Fibroblast of skin of right biceps (primary cell): ENCODE measurements at regions not wholly inside any gene's neighbourhood (a gene's known extent, or its start where the extent isn't known, plus 50 kb on each side); places are given as distances from the start of the nearest gene placed in this dataset.

Experiments used
- DNase-seq: peaks from one replicate; pipeline ENCODE4 v3.0.0-alpha.2; 2013

DNA sequence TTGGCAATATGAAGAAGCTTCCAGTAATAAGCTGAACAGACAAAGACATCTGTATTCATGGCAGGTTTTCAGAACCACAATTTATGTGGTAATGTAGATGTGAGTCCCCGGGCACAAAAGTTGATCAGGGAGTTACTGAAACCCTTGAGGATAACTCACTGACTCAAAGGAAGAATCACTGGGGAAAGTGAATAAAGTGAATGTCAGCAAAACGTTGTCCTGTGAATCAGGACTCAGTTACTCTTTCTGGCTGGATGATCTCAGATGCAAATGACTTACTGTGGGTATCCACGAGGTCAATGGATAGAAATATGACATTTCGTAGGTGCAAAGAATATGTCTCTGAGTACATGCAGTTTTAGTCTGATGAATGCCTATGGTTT lies 172.8 kb upstream of the CTBP2 start:
- DNase-seq, result peak; percentile 49

DNA sequence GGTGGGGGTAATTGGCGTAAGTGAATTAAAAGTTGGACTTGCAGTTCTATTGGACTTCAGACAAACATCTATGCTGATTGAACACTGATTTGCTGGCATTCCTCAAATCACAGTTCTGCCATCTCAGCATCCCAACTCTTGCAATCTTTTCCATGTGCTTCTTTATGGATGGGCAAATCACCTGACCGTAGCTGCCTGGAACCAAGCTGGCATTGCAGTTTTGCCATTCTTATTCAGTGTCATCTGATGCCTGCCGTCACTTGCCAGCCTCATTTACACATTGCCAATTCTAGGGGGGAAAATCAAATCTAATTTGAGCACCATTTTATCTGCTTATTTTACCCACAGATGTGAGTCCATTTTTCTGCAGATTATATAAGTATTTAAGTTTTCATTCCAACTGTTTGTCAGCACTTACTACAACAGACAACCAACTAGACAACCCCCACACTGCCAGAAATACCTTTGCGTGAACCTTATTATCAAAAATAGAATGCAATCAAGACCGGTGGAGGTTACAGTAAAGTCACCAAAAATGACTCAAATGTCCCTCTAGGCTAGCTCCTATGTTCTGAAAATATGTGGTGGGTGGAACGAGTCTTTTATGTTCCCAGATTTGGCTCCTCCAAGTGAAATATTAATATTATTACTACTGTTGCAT lies 172.3 kb upstream of the CTBP2 start:
- DNase-seq, result no peak

DNA sequence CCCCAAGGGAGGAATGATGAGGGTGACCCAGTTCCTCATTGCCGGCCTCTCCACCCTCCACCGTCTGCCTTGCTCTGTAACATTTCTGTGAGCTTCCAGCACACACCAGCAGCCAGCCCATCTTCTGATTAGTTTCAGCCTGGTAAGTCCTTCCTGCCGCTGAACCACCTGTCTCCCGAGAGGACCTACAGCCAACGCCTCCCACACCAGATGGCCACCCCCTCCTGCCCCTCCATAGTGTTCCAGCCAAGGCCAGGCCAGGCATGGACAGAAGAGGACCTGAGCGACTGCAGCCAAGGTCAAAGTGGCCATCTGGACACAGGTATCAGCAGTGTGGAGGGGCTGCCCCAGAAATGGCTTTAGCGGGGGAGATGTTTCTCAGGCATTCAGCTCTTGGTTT lies 170.7 kb upstream of the CTBP2 start:
- no peak for DNase-seq

DNA sequence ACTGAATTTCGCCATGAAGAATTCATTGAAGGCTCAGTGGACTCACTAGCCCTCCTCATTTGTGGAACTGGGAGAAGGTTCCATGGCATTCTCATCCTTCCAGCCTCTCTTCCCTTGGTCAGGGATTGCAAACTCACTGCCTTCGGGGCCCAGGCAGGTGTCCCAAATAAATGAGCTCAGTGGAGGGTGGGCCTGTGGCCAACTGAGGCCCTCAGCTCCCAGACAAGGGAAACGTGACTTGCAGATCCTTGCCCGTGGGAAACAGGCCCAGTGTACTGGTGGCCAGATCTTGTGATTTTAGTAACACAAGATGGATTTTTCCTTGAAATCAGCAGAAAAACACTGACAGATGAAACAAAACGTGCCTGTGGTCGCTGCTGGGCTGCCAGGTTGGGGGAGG lies 168.7 kb upstream of the CTBP2 start:
- no peak for DNase-seq

DNA sequence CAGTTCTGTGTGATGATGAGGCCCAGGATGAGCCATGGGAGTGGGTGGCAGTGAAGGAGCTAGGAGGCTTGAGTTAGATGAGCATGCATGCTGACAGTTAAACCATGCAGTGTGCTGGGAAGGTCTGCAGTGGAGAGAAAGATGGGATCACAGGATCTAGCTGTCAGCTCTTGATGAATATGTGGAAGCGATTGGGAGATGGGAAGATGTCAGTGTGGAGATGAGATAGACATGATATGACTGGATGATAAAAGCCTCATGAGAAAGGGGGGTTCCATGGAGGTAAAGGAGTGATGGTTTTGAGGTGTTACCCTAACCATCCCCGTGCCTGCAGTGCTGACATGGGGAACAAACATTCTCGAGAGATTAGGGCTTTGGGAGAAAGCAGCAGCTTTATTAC lies 165.0 kb upstream of the CTBP2 start:
- no peak for DNase-seq

DNA sequence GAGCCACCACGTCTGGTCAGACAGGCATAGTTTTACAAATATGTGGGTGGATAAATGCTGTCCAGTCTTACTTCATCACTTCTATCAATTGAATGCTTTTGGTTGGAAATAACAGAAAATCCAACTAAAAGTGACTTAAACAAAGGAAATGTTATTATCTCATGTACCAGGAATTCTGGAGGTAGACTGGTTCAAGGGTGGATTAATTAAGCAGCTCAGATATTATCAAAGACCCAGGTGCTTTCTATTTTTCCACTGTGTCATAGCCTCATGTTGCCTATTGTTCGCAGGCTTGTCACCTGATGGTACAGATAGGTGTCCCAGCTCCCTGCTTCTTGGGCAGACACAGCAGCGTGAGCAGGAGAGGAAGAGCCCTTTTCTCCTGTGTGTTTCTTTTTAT lies 156.1 kb upstream of the CTBP2 start:
- no peak for DNase-seq

DNA sequence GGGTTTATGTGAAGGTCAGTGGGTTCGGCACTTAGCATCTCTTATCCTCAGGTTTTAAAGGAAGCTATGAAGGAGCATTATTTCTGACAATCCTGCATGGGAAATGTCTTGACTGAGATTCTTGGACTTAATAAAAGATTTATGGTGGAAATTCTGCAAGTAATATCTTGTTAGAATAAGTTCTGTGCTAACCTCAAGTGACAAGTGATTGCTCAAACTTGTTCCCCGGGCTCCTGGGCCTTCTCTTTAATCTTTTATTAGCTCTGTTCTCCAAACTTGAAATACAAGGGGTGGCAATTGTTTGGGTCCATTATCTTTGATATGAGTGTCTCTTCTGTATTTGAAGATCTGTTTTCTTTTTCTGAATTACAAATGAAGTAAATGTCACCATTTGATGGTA lies 140.6 kb upstream of the CTBP2 start:
- no peak for DNase-seq

DNA sequence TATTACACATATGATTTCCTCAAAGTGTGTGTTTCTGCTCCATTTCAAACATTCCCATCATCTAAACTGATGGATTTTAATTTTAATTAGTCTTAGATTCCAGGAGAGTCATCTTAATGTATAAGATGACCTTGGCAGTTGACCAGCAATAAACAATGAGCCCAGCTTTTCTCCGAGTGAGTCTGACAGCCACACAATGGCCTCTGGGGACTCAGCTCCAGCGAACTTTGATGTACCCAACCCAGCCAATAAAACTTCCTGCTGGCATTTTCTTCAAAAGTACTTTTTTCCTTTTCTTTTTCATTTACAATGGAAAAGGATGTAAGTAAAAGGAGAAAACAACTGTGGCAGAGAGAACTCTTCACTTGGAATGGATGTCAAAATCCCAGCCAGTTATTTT lies 139.1 kb upstream of the CTBP2 start:
- no peak for DNase-seq

DNA sequence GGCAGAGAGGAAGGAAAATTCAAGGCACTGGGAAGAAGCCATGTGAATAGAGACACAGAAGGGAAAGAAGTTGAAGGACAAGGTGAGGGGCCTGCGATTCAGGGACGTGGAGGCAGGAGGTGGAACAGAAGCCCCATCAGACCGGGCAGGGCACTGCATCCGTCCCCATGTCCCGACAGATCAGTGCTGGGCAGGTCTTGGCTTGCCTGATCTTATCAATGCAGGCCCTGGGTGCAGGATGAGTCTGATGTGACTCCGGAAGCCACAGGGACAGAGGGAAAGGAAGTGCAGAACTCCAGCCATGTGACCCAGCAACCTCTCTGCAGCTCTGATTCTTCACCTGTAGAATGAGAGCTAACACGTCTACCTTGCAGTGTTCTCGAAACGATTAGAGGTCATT lies 136.2 kb upstream of the CTBP2 start:
- DNase-seq, result no peak

DNA sequence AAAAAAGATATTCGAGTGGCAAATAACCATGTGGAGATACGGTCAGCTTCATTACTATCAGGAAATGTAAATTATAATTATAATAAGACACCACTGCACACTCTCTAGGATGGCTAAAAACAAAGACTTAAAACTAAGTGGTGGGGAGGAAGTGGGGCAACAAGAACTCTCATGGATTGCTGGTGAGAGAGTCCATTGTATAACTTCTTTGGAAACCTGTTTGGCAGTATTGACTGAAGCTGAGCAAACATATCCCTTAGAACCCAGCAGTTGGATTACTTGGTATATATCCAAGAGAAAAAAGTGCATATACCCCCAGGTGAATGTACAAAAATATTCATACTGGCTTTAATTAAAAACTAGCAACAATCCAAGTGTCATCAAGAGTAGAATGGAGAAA lies 133.7 kb upstream of the CTBP2 start:
- no peak for DNase-seq

DNA sequence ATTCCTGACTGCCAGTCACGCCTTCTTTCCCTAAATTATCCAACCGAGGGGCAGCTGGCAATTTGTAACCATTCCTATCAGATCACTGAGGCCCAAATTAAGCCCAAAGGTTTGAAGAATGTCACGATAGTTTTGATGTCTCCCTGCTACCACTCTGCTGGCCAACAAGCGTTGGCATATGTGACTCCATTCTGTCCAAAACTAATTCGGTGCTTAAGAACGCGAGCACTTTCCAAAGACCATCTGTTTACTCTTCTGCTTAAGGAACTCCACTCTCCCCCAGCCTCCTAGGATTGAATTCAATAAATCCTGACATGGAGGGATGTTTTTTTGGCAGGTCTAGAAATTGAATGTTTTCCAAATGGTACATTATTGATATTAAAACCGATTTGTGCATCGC lies 131.5 kb upstream of the CTBP2 start:
- no peak for DNase-seq

DNA sequence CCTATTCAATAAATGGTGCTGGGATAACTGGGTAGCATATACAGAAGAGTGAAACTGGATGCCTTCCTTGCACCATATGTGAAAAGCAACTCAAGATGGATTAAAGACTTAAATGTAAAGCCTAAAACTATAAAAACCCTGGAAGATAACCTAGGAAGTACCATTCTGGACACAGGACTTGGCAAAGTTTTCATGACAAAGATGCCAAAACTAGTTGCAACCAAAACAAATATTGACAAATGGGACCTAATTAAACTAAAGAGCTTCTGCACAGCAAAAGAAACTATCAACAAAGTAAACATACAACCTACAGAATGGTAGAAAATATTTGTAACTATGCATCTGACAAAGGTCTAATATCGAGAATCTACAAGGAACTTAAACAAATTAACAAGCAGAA lies 129.1 kb upstream of the CTBP2 start:
- no peak for DNase-seq

DNA sequence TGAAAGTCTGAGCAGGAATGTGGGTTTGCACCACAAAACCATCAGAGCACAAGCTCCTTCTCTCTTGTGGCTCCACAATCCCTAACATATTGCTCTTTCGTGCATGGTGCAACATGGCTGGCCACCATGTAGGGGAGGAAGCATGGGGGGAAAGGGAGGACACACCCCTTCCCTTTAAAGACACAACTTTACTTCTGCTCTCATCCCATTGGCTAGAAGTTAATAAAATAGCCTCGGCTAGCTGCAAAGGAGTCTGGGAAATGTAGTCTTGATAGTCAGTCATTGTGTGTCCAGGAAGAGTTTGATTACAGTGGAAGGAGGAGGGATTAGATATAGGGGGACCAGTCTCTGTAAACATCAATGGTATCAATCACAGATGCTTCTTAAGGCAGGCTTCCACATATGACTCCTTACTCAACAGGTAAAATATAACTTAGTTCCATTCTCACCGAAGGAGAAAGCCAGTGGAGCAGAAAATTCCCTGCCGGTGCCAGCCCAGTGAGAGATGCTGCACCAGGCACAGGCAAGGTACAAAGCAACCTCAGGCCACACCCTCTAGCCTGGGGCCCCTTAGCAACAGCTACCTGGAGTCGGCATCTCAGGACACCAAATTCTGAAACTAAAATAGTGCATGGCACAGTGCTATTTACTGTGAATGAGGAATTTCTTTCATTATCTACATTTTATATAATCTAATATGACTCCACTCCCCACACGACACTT lies 124.7 kb upstream of the CTBP2 start:
- no peak for DNase-seq

DNA sequence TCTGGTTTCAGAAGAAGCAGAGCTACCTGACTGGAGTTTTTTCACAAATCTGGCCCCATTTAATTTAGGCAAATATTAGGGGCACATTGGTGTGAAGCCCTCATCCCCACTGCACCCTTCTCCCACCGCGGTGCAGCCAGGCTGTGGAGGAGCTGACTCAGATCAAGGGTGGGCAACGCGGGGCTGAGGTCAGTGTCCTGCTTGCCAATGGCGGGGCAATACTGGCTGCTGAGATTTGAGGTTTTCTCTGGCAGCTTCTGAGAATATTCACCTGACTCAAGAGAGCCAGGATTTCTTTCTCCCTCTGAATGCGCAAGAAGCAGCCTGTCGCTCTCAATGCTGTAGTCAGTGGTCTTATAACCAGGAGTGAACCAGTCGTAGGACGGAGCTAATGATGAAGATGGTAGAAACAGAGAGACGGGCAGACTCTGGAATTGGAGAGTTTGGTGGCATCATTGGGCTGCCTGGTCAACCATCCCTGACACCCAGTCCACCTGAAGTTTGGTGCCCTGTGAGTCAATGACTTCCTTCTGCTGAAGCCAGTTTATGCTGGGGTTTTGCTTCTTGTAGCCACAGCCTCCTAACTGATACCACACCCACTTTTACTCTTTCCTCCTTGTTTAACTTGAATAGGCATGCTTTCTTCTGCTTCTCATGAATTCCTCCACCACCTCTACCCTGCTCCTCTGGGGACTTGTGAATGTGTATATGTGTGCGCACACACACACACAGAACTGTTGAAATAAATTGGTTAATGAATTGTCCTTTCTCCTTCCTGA lies 123.7 kb upstream of the CTBP2 start:
- DNase-seq, result no peak

DNA sequence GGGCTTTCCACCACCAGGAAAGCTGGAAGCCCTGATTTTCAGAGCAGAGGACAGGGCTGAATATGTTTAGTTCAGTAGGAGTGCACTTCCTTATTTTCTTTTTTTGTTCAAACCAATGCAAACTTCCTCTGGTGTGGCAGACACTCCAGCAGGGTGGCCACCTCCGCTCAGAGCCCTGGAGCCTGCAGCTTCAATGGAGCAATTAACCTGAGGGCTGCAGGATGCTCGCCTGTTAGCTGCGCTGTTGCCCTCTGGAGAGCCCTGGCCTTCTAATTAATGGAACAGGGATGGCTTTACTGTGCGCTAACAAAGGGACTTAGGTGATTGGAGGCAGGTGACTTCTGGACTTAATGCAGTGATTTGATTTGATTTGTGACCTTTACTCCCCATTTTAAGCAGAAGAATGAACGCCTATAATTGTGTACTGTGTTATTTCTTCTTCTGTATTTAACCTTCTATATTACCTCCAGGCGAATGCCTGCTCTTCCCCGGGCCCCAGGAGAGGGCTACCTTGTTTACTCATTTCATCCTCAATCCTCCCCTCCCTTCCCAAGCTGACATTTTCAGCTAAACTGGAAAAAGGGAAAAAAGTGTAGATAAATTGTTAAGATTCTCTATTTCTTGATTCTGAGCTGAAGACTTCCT lies 123.0 kb upstream of the CTBP2 start:
- DNase-seq, result no peak

DNA sequence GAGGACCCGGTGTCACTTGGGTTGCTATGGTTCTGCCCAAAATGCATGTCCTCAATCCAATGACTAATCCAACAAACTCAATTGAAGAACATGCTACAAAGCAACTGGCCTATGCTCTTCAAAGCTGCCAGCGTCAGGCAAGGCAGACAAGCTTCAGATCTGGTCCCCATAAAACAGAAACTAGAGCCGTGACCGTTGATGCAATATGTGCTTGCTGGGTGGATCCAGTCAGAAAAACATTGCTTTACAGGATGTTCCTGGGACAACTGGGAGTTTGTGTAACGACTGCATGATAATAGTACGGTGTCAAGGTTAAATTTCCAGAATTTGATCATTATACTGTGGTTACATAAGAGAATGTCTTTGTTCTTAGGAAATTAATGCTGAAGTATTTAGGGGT lies 120.7 kb upstream of the CTBP2 start:
- DNase-seq, result no peak

DNA sequence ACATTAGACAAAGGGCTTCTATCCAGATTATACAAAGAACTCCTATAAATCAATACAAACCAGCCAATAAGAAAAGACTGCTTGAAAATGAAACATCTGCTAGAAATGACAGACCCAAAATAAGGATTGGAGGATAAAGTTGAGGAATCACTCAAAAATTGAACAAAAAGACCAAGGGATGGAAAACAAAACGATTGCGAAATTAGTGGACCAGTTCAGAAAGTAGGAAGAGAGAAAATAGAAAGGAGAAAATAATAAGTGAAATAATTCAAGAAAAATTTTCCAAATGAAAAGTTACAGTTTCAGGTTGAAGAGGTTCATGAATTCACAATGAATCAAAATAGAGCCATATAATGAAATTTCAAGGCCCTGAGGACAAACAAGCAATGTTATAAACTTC lies 115.8 kb upstream of the CTBP2 start:
- DNase-seq, result no peak

DNA sequence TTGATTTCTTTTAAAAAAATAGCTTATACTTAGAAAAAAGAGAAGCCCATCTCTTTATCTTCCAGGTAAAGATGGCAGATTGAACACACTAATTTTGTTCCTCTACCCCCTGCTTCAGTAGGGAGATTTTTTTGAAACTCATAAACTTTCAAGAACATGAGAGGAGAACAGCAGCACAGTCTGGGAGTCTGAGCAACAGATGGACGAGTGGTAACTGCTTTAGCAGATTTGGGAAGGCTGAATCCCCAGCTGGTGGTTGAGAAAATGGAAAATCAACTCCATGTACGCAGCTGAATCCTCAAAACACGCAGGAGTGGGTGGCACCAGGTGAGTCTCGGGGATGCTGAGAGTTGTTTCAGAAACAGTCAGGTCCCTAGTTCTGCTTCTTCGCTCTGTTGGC lies 114.6 kb upstream of the CTBP2 start:
- DNase-seq, result no peak

DNA sequence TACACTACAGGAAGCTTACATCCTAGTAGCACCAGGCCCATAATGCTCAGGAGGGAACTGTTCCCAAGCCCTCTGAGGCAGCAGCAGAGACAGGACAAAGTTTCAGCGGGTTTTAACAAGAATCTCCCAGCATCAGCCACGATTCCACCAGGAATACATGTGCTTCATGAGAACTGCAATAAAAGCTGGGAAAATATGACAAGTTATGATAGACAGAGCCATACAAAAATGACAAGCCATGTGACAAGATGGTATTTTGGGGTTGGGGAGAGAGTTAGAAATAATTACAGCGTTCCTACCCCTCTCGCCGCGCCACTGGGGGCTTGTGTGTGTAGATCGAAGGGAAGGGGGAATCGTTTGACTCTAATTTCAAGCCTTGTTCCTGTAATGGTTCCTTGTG lies 112.7 kb upstream of the CTBP2 start:
- no peak for DNase-seq

DNA sequence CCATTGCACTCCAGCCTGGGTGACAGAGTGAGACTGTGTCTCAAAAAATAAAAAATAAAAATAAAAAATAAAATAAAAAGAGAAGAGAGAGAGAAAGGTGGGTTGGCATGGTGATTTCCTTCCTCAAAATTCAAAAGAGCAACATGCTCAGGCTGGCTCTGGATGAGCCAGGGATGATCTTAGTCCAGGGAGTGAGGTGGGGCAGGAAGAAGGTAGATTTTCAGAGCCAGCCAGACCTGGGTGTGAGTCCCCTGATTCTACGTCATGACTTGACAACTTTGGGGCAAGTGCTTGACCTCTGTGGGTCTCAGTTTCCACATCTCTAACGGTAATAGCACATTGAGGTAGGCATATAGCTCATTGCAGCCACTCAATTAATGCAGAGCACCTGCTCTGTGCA lies 109.4 kb upstream of the CTBP2 start:
- DNase-seq, result no peak

DNA sequence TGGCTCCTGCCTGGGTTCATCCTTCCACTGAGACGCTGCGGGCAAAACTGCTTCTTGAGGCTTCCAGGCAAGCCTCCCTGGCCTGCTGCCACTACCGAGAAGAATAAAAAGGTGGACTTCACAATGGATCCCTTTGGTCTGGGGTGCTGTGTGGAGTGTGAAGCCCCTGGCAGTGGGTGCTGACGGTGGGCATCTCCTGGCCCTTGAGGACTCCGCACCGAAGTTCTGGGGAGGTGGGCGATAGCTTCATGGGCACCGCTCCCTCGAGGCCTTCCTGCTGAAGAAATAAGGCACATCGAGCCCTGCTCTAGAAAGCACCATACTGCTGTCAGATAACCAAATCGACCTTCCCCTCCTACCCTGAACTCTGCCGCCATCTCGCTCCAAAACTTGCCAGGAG lies 106.6 kb upstream of the CTBP2 start:
- DNase-seq, result no peak

DNA sequence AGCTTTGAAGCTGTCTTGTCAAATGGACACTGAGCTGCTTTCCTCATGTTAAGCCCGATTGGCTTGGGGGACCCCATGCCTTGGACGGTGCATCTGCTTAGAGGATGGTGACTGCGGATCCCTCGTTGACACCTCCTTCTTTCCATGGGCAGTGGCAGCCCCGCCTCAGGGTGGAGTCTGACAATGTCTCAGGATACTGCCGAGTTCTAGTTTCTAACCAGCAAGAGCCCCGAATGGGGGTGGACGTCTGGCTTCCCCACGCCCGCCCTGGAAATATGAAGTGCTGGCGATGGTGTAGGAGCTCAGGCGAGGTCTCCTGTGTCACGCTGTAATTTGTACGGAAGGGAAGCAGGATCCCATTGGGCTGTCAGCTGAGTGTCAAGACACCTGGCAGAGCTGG lies 106.2 kb upstream of the CTBP2 start:
- DNase-seq, result no peak

DNA sequence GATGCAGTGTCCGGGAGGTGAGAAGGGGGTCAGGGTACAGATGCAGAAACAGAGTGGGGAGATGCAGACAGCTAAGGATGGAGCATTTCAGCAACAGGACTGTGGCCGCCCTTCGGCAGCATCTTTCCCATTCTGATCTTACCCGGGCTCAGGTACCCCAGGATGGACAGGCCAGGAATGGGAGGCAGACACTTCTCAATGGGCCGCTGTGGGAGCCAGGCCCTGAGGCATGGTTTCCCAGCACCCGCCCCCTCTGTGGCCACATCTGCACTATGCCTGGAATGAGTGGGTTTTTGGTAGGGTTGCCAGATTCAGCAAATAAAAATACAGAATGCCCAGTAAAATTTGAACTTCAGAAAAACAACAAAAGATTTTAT lies 105.2 kb upstream of the CTBP2 start:
- DNase-seq, result no peak
